Esophagus muscularis mucosa (tissue), 4 donors: ENCODE measurements at regions not wholly inside any gene's neighbourhood (a gene's known extent, or its start where the extent isn't known, plus 50 kb on each side); places are given as distances from the start of the nearest gene placed in this dataset.
"Not testable (repeated sequence)": the region's sequence is repeated elsewhere in the genome, so short reads cannot be mapped to it uniquely, and the experiment has no call there.

Source experiments
- DNase-seq: peaks from one replicate; pipeline ENCODE4 v3.0.0-alpha.2; 2017; ENCODE audit errors: extremely low spot score
- H3K27ac ChIP-seq, 4 donors: fragments of 200-600 bp; sonication (generic); replicated peaks in 1 of 4; 1 replicate in 3 of 4; 2 replicates in 1 of 4; pipeline ENCODE4 v1.5.1; 2016 to 2019; ENCODE audit warnings: mild to moderate bottlenecking in 1 of 4
- H3K27me3 ChIP-seq, 4 donors: fragments of 200-600 bp; sonication (generic); one replicate each; pipeline versions ENCODE4 v1.5.1 to v1.6.0; 2016 to 2019
- H3K36me3 ChIP-seq, 4 donors: fragments of 200-600 bp; sonication (generic); one replicate each; pipeline ENCODE4 v1.5.1; 2016 to 2019
- H3K4me1 ChIP-seq, 4 donors: fragments of 200-600 bp; sonication (generic); one replicate each; pipeline ENCODE4 v1.5.1; 2016 to 2019
- H3K4me3 ChIP-seq, 4 donors: fragments of 200-600 bp; sonication (generic); 1 replicate in 2 of 4; 2 replicates in 2 of 4; pipeline ENCODE4 v1.5.1; 2016 to 2019; ENCODE audit warnings: mild to moderate bottlenecking in 4 of 4, moderate library complexity in 1 of 4
- H3K9me3 ChIP-seq, 4 donors: fragments of 200-600 bp; sonication (generic); 1 replicate in 3 of 4; 2 replicates in 1 of 4; pipeline ENCODE4 v1.5.1; 2016 to 2019
- CTCF ChIP-seq, 3 experiments: fragments of 200-600 bp in 2 of 3; fragments of 450-650 bp in 1 of 3; sonication (generic) in 2 of 3; IDR thresholded peaks; one replicate each; pipeline ENCODE4 v1.5.1; 2017 to 2019; ENCODE audit warnings: antibody characterized with exemption in 3 of 3, mild to moderate bottlenecking in 2 of 3, moderate library complexity in 1 of 3
- EP300 ChIP-seq: sonication (generic); formaldehyde crosslinking; IDR thresholded peaks from one replicate; pipeline ENCODE4 v1.6.1; 2017; ENCODE audit warnings: antibody characterized with exemption
- POLR2A ChIP-seq: fragments of 450-650 bp; IDR thresholded peaks from one replicate; pipeline ENCODE4 v1.6.1; 2017; ENCODE audit warnings: antibody characterized with exemption, moderate library complexity, mild to moderate bottlenecking, low read depth
- POLR2AphosphoS5 ChIP-seq, 2 donors: sonication (generic); formaldehyde crosslinking; IDR thresholded peaks; one replicate each; pipeline ENCODE4 v1.6.1; 2017; ENCODE audit warnings: antibody characterized with exemption in 2 of 2
- WGBS: methylation state at CpG from one replicate; pipeline ENCODE4 v1.1.5; 2018; 5-methylcytosine and 5-hydroxymethylcytosine counted together
- intact Hi-C: fragments of 100-400 bp; cut with DNase I; formaldehyde crosslinking; loops from one replicate; pipeline ENCODE4 v1.15.1; 2023

GRCh38 chr19:56912401-56913112 is 72.0 kb upstream of the PEG3 start:
- Histone ChIP-seq H3K4me3 (no peak overlapping the region), H3K4me1 (no peaks in the 10 kb centered on the region), H3K27ac (no peak overlapping the region), H3K9me3 (no peaks in the 10 kb centered on the region), H3K36me3 (no peaks in the 10 kb centered on the region), H3K27me3 (peaks cover 0 to 31% (median 0%) of the 10 kb centered on the region in 4 donors)
- TF ChIP-seq CTCF (IDR thresholded peaks at IDR 0.05) (no peak), EP300 (no peak), POLR2A (no peak), POLR2AphosphoS5 (IDR thresholded peaks at IDR 0.05) (no peak)
- intact Hi-C loops: no loop called here
- DNase-seq: no peak
- 74% methylated on average over 9 of the region's 10 CpGs for WGBS

GRCh38 chr19:56913113-56913455 is 72.6 kb upstream of the PEG3 start:
- WGBS: 52% methylated on average over 4 of the region's 4 CpGs
- H3K9me3 ChIP-seq, DNase-seq, H3K4me3 ChIP-seq, H3K4me1 ChIP-seq, H3K36me3 ChIP-seq, H3K27ac ChIP-seq, intact Hi-C loops: not testable (repeated sequence)
- peaks cover 0 to 31% (median 0%) of the 10 kb centered on the region in 4 donors for H3K27me3 ChIP-seq

- TF ChIP-seq POLR2A: no peak
- TF ChIP-seq POLR2AphosphoS5 (IDR thresholded peaks at IDR 0.05): no peak
- no peak for TF ChIP-seq CTCF (IDR thresholded peaks at IDR 0.05)
- TF ChIP-seq EP300: no peak
- no peaks in the 10 kb centered on the region for H3K4me1 ChIP-seq
These were observed 76.0 kb upstream of the PEG3 start for GRCh38 chr19:56916528-56916927.

GRCh38 chr19:56917529-56917928 is 77.0 kb upstream of the PEG3 start:
- H3K9me3 ChIP-seq: peaks cover 0 to 10% (median 0%) of the 10 kb centered on the region in 4 donors

More at GRCh38 chr19:56916528-56916927, 76.0 kb upstream of the PEG3 start:
- Histone ChIP-seq H3K9me3 (peaks cover 0 to 6% (median 0%) of the 10 kb centered on the region in 4 donors), H3K36me3 (no peaks in the 10 kb centered on the region), H3K27me3 (peaks cover 0 to 35% (median 0%) of the 10 kb centered on the region in 4 donors), H3K27ac (no peak overlapping the region), H3K4me3 (no peak overlapping the region)
- WGBS: 94% methylated on average over 2 of the region's 2 CpGs
- intact Hi-C loops: no loop called here
- DNase-seq: no peak

GRCh38 chr19:56917998-56918397 is 77.5 kb upstream of the PEG3 start:
- TF ChIP-seq CTCF (IDR thresholded peaks at IDR 0.05) (no peak), EP300 (no peak), POLR2A (no peak), POLR2AphosphoS5 (IDR thresholded peaks at IDR 0.05) (no peak)
- Histone ChIP-seq H3K9me3 (peaks cover 0 to 10% (median 0%) of the 10 kb centered on the region in 4 donors), H3K4me1 (no peaks in the 10 kb centered on the region), H3K27ac (no peak overlapping the region), H3K4me3 (no peak overlapping the region), H3K27me3 (peaks cover 0 to 28% (median 0%) of the 10 kb centered on the region in 4 donors), H3K36me3 (no peaks in the 10 kb centered on the region)
- intact Hi-C loops: no loop called here
- no peak for DNase-seq
- 28% methylated on average over 6 of the region's 6 CpGs for WGBS

More at GRCh38 chr19:56917529-56917928, 77.0 kb upstream of the PEG3 start:
- Histone ChIP-seq H3K36me3 (no peaks in the 10 kb centered on the region), H3K27me3 (peaks cover 0 to 28% (median 0%) of the 10 kb centered on the region in 4 donors), H3K27ac (no peak overlapping the region), H3K4me3 (no peak overlapping the region), H3K4me1 (no peaks in the 10 kb centered on the region)
- TF ChIP-seq EP300: no peak
- no peak for TF ChIP-seq CTCF (IDR thresholded peaks at IDR 0.05)
- TF ChIP-seq POLR2A: no peak
- no peak for TF ChIP-seq POLR2AphosphoS5 (IDR thresholded peaks at IDR 0.05)
- no peak for DNase-seq
- intact Hi-C loops: no loop called here
- 27% methylated on average over 6 of the region's 6 CpGs for WGBS
